ENCODE measurements at regions not wholly inside any gene's neighbourhood (a gene's known extent, or its start where the extent isn't known, plus 50 kb on each side); places are given as distances from the start of the nearest gene placed in this dataset.

DNA sequence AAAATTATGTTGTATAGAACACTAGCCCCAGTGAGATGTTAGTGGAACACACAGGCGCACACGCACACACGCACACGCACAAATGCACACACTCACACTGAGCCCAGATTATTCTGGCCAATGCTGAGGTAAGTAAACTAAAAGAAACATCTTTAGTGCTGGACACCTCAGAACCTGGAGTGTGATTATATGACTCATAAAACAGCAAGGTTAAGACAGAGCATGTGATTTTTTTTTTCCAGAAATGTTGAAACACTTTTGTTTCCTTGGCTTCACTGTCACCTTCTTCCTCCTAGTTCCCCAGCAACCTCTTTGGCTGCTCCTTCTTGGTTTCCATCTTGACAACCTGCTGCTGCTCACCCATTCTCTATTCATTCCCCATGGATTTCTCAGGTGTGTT is 141.0 kb upstream of the ALG10B start:
- TF ChIP-seq, protein P1, sequence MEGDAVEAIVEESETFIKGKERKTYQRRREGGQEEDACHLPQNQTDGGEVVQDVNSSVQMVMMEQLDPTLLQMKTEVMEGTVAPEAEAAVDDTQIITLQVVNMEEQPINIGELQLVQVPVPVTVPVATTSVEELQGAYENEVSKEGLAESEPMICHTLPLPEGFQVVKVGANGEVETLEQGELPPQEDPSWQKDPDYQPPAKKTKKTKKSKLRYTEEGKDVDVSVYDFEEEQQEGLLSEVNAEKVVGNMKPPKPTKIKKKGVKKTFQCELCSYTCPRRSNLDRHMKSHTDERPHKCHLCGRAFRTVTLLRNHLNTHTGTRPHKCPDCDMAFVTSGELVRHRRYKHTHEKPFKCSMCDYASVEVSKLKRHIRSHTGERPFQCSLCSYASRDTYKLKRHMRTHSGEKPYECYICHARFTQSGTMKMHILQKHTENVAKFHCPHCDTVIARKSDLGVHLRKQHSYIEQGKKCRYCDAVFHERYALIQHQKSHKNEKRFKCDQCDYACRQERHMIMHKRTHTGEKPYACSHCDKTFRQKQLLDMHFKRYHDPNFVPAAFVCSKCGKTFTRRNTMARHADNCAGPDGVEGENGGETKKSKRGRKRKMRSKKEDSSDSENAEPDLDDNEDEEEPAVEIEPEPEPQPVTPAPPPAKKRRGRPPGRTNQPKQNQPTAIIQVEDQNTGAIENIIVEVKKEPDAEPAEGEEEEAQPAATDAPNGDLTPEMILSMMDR (IDR thresholded peaks at IDR 0.05 in 8 of 11, conservative IDR thresholded peaks at IDR 0.05 in 3 of 11) = no peak
- no peak for TF ChIP-seq POLR2A (IDR thresholded peaks at IDR 0.05)
- no peak for TF ChIP-seq POLR2AphosphoS5 (IDR thresholded peaks at IDR 0.05)

Data from spleen (tissue), 7 donors.